HFFc6 (cell line): ENCODE measurements at regions not wholly inside any gene's neighbourhood (a gene's known extent, or its start where the extent isn't known, plus 50 kb on each side); places are given as distances from the start of the nearest gene placed in this dataset.

Experiments
- DNase-seq: peaks from one replicate; pipeline ENCODE4 v3.0.0-alpha.2; 2018
- H3K27ac Mint-ChIP-seq: 2 replicates; pipeline ENCODE4 v1.8.0; 2020; ENCODE audit warnings: mild to moderate bottlenecking, mixed read lengths
- H3K27me3 Mint-ChIP-seq: 2 replicates; pipeline ENCODE4 v1.8.0; 2021; ENCODE audit warnings: mild to moderate bottlenecking, moderate library complexity, mixed read lengths; ENCODE audit not compliant: insufficient read depth
- H3K36me3 Mint-ChIP-seq: 2 replicates; pipeline ENCODE4 v1.8.0; 2021; ENCODE audit warnings: low read depth, mixed read lengths
- H3K4me1 Mint-ChIP-seq: 2 replicates; pipeline ENCODE4 v1.8.0; 2020; ENCODE audit warnings: low read depth, mixed read lengths
- H3K4me3 Mint-ChIP-seq: 2 replicates; pipeline ENCODE4 v1.8.0; 2020; ENCODE audit warnings: mild to moderate bottlenecking, moderate library complexity, mixed read lengths
- H3K9me3 Mint-ChIP-seq: 2 replicates; pipeline ENCODE4 v1.8.0; 2020; ENCODE audit warnings: mild to moderate bottlenecking, mixed read lengths
- CTCF ChIP-seq: fragments of 200-600 bp; sonication (generic); IDR thresholded peaks from 2 replicates; pipeline ENCODE4 v1.5.0; 2021; ENCODE audit warnings: antibody characterized with exemption, mild to moderate bottlenecking

- no peak for DNase-seq
- Mint-ChIP-seq H3K4me1 (no peaks in the 10 kb centered on the region), H3K9me3 (peaks cover 3% of the 10 kb centered on the region; the same call in 1 of the 2 replicates), H3K27me3 (no peaks in the 10 kb centered on the region), H3K36me3 (no peaks in the 10 kb centered on the region), H3K4me3 (no peak overlapping the region), H3K27ac (no peak overlapping the region)
- no peak for TF ChIP-seq CTCF
Observed at GRCh38 chrX:131477498-131477897, 66.4 kb upstream of the OR13H1 start.
